ENCODE measurements at regions not wholly inside any gene's neighbourhood (a gene's known extent, or its start where the extent isn't known, plus 50 kb on each side); places are given as distances from the start of the nearest gene placed in this dataset.
A peak's percentile ranks its signal among the peaks of the same experiment; 100 is the strongest.

DNA sequence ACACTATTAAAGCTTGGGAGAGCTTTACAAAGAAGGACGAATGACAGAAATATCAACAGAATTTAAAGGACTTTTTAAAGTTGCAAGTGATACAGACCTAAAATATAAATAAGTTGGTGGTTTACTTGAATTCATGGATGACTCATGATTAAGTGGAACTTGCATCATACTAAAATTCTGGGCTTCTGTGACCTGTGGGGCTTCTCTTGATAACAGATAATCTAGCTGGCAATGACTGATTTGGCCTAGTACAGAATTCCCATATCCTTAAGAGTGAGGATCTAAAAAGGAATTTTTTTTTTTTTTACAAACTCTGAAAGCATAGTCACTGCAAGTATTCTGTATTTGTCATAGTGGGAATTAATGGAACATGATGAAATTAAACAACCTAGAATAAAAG lies 543.7 kb upstream of the SGCD start:
- ChIA-PET POLR2A (no interaction called here), CTCF (no interaction called here)
- no peak overlapping the region for H3K4me3 ChIP-seq
- no peak overlapping the region for H3K4me2 ChIP-seq
- H3K4me1 ChIP-seq: no peaks in the 10 kb centered on the region
- DNase-seq (ENCODE audit: low read depth in 1 of 2, low spot score in 1 of 2) (no peak), ATAC-seq (no peak), FAIRE-seq (no peak)
- H3K27ac ChIP-seq: no peak overlapping the region
- peaks cover 11% of the 10 kb centered on the region; the same call in 2 of the 3 replicates for H3K9me3 ChIP-seq
- no peak for TF ChIP-seq FOSL2 (IDR thresholded peaks at IDR 0.05)
- peak; percentile 26; the same call in 1 of the 2 replicates for TF ChIP-seq FOSL2 (CRISPR knock-in tag; IDR thresholded peaks at IDR 0.05)
- TF ChIP-seq TP53 (CRISPR knock-in tag; IDR thresholded peaks at IDR 0.05): no peak
- 38% methylated on average over 1 of the region's 1 CpG for WGBS (ENCODE audit: missing lambda C conversion rate)

DNA sequence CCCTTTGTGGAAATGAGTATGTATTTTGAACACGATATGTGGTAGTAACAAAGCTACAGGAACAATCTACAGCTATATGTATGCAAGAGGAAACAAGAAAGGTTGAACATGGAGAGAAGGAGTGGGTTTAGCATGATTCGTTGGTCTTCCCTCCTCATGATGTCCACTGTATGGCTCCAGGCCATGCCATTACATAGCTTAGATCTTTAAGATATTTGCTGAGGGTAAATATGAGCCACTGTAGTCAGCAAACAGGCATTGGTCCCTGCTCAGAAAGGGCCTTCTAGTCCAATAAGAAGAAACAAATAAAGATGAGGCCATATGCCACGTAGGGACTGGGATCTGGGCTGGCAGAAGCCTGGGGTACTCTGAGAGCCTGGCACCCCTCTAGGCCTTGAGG lies 543.2 kb upstream of the SGCD start:
- ChIA-PET POLR2A (no interaction called here), CTCF (no interaction called here)
- FAIRE-seq: no peak
- Histone ChIP-seq H3K4me2 (no peak overlapping the region), H3K4me3 (no peak overlapping the region), H3K9me3 (peaks cover 11% of the 10 kb centered on the region; the same call in 2 of the 3 replicates), H3K4me1 (no peaks in the 10 kb centered on the region), H3K27ac (no peak overlapping the region)
- DNase-seq (ENCODE audit: low read depth in 1 of 2, low spot score in 1 of 2): no peak
- TF ChIP-seq ZFP36 (IDR thresholded peaks at IDR 0.05; ENCODE audit: borderline replicate concordance, partially characterized antibody): no peak
- no peak for TF ChIP-seq CHD2 (IDR thresholded peaks at IDR 0.05; ENCODE audit: low read length, partially characterized antibody)
- no peak for TF ChIP-seq HEYL (CRISPR knock-in tag; IDR thresholded peaks at IDR 0.05)
- TF ChIP-seq CEBPB (IDR thresholded peaks at IDR 0.05): no peak
- no peak for TF ChIP-seq MYC (IDR thresholded peaks at IDR 0.05; ENCODE audit: borderline replicate concordance, low read length)
- TF ChIP-seq JUNB (IDR thresholded peaks at IDR 0.05): no peak
- TF ChIP-seq, protein P1, sequence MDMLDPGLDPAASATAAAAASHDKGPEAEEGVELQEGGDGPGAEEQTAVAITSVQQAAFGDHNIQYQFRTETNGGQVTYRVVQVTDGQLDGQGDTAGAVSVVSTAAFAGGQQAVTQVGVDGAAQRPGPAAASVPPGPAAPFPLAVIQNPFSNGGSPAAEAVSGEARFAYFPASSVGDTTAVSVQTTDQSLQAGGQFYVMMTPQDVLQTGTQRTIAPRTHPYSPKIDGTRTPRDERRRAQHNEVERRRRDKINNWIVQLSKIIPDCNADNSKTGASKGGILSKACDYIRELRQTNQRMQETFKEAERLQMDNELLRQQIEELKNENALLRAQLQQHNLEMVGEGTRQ (IDR thresholded peaks at IDR 0.05): no peak
- TF ChIP-seq, protein P2, sequence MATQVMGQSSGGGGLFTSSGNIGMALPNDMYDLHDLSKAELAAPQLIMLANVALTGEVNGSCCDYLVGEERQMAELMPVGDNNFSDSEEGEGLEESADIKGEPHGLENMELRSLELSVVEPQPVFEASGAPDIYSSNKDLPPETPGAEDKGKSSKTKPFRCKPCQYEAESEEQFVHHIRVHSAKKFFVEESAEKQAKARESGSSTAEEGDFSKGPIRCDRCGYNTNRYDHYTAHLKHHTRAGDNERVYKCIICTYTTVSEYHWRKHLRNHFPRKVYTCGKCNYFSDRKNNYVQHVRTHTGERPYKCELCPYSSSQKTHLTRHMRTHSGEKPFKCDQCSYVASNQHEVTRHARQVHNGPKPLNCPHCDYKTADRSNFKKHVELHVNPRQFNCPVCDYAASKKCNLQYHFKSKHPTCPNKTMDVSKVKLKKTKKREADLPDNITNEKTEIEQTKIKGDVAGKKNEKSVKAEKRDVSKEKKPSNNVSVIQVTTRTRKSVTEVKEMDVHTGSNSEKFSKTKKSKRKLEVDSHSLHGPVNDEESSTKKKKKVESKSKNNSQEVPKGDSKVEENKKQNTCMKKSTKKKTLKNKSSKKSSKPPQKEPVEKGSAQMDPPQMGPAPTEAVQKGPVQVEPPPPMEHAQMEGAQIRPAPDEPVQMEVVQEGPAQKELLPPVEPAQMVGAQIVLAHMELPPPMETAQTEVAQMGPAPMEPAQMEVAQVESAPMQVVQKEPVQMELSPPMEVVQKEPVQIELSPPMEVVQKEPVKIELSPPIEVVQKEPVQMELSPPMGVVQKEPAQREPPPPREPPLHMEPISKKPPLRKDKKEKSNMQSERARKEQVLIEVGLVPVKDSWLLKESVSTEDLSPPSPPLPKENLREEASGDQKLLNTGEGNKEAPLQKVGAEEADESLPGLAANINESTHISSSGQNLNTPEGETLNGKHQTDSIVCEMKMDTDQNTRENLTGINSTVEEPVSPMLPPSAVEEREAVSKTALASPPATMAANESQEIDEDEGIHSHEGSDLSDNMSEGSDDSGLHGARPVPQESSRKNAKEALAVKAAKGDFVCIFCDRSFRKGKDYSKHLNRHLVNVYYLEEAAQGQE (IDR thresholded peaks at IDR 0.05): no peak
- no peak for ATAC-seq
- 37% methylated on average over 3 of the region's 3 CpGs for WGBS (ENCODE audit: missing lambda C conversion rate)

DNA sequence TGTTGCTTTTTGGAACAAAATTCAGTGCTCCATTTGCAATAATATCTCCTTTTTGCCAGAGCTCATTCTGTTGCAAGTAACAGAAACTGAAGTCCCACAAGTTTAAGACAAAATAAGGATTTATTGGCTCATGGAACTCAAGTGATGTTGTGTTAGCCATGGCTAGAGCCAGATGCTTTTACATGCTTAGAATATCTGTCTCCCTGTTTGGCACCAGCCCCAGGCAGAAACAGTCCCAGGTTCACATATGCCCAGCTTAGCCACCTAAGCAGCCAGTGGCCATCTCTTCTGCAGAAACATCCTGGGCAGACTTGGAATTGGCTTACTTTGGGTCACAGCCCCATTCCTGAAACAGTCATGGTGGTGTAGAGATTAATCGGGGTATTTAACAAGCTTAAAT lies 540.9 kb upstream of the SGCD start:
- FAIRE-seq (no peak), DNase-seq (ENCODE audit: low read depth in 1 of 2, low spot score in 1 of 2) (no peak)
- no peak overlapping the region for H3K4me3 ChIP-seq

More for the DNA sequence above, 540.9 kb upstream of the SGCD start:
- Histone ChIP-seq H3K27ac (no peak overlapping the region), H3K9me3 (peaks cover 11% of the 10 kb centered on the region; the same call in 2 of the 3 replicates), H3K4me2 (no peak overlapping the region), H3K4me1 (no peaks in the 10 kb centered on the region)
- no peak for TF ChIP-seq FOSB (CRISPR knock-in tag; IDR thresholded peaks at IDR 0.05)
- TF ChIP-seq GATA3 (IDR thresholded peaks at IDR 0.05; ENCODE audit: borderline replicate concordance): no peak
- no peak for TF ChIP-seq HDAC2 (IDR thresholded peaks at IDR 0.05)
- TF ChIP-seq KDM5A (IDR thresholded peaks at IDR 0.05): no peak
- no peak for TF ChIP-seq EHF (CRISPR knock-in tag; IDR thresholded peaks at IDR 0.05)
- no peak for TF ChIP-seq RAD21 (conservative IDR thresholded peaks at IDR 0.05 in 1 of 2, IDR thresholded peaks at IDR 0.05 in 1 of 2)
- TF ChIP-seq HOXB5 (CRISPR knock-in tag; IDR thresholded peaks at IDR 0.05): no peak
- no peak for TF ChIP-seq BHLHE40 (IDR thresholded peaks at IDR 0.05; ENCODE audit: low read depth, low read length)
- no peak for TF ChIP-seq RCOR1 (IDR thresholded peaks at IDR 0.05; ENCODE audit: low read depth, low read length)
- no peak for TF ChIP-seq ESRRA (IDR thresholded peaks at IDR 0.05; ENCODE audit: borderline replicate concordance, low read length)
- TF ChIP-seq MAFK (IDR thresholded peaks at IDR 0.05; ENCODE audit: partially characterized antibody): no peak
- TF ChIP-seq RFX5 (IDR thresholded peaks at IDR 0.05): no peak
- TF ChIP-seq HOXA7 (CRISPR knock-in tag; IDR thresholded peaks at IDR 0.05): no peak
- no peak for TF ChIP-seq CEBPB (IDR thresholded peaks at IDR 0.05)
- TF ChIP-seq, protein P3, sequence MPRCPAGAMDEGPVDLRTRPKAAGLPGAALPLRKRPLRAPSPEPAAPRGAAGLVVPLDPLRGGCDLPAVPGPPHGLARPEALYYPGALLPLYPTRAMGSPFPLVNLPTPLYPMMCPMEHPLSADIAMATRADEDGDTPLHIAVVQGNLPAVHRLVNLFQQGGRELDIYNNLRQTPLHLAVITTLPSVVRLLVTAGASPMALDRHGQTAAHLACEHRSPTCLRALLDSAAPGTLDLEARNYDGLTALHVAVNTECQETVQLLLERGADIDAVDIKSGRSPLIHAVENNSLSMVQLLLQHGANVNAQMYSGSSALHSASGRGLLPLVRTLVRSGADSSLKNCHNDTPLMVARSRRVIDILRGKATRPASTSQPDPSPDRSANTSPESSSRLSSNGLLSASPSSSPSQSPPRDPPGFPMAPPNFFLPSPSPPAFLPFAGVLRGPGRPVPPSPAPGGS (IDR thresholded peaks at IDR 0.05): no peak
- TF ChIP-seq TFCP2L1 (CRISPR knock-in tag; IDR thresholded peaks at IDR 0.05): no peak
- TF ChIP-seq RNF2 (IDR thresholded peaks at IDR 0.05; ENCODE audit: borderline replicate concordance, low read depth): no peak
- TF ChIP-seq, protein P4, sequence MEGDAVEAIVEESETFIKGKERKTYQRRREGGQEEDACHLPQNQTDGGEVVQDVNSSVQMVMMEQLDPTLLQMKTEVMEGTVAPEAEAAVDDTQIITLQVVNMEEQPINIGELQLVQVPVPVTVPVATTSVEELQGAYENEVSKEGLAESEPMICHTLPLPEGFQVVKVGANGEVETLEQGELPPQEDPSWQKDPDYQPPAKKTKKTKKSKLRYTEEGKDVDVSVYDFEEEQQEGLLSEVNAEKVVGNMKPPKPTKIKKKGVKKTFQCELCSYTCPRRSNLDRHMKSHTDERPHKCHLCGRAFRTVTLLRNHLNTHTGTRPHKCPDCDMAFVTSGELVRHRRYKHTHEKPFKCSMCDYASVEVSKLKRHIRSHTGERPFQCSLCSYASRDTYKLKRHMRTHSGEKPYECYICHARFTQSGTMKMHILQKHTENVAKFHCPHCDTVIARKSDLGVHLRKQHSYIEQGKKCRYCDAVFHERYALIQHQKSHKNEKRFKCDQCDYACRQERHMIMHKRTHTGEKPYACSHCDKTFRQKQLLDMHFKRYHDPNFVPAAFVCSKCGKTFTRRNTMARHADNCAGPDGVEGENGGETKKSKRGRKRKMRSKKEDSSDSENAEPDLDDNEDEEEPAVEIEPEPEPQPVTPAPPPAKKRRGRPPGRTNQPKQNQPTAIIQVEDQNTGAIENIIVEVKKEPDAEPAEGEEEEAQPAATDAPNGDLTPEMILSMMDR (IDR thresholded peaks at IDR 0.05): no peak
- ATAC-seq: no peak
- ChIA-PET POLR2A (no interaction called here), CTCF (no interaction called here)
- 17% methylated on average over 1 of the region's 1 CpG for WGBS (ENCODE audit: missing lambda C conversion rate)

All from A549 (cell line).